Heart right ventricle (tissue), 16 donors: ENCODE measurements at regions not wholly inside any gene's neighbourhood (a gene's known extent, or its start where the extent isn't known, plus 50 kb on each side); places are given as distances from the start of the nearest gene placed in this dataset.

Experiments used
- ATAC-seq, 8 donors: fragments of 200-7000 bp; cut with Tn5 transposase; one replicate each; pipeline ENCODE4 v1.9.1; 2020; ENCODE audit warnings: mild to moderate bottlenecking in 8 of 8, moderate library complexity in 8 of 8, moderate number of reproducible peaks in 1 of 8
- DNase-seq, 2 donors: peaks; one replicate each; pipeline ENCODE4 v3.0.0-alpha.2; 2020
- H3K27ac ChIP-seq, 10 donors: fragments of 200-600 bp; sonication (generic) in 2 of 10; one replicate each; pipeline versions ENCODE4 v1.5.0 to v1.8.0; 2020 to 2022; ENCODE audit warnings: mild to moderate bottlenecking in 3 of 10
- H3K27me3 ChIP-seq, 7 donors: fragments of 200-600 bp; one replicate each; pipeline ENCODE4 v1.8.0; 2021 to 2022; ENCODE audit warnings: mild to moderate bottlenecking in 2 of 7
- H3K36me3 ChIP-seq, 9 donors: fragments of 200-600 bp; sonication (generic) in 1 of 9; one replicate each; pipeline versions ENCODE4 v1.5.0 to v1.8.0; 2020 to 2022; ENCODE audit warnings: mild to moderate bottlenecking in 2 of 9
- H3K4me1 ChIP-seq, 9 donors: fragments of 200-600 bp; sonication (generic) in 1 of 9; one replicate each; pipeline versions ENCODE4 v1.5.0 to v1.8.0; 2020 to 2022; ENCODE audit warnings: mild to moderate bottlenecking in 4 of 9
- H3K4me3 ChIP-seq, 10 donors: fragments of 200-600 bp; sonication (generic) in 2 of 10; one replicate each; pipeline versions ENCODE4 v1.5.0 to v1.8.0; 2020 to 2022; ENCODE audit warnings: mild to moderate bottlenecking in 7 of 10, moderate library complexity in 2 of 10
- H3K9me3 ChIP-seq, 11 donors: fragments of 200-600 bp in 10 of 11; sonication (generic) in 2 of 11; one replicate each; pipeline versions ENCODE4 v1.5.0 to v1.8.0; 2013 to 2022; ENCODE audit warnings: mild to moderate bottlenecking in 2 of 11, control low read depth in 1 of 11, moderate library complexity in 1 of 11
- CTCF ChIP-seq, 9 donors: fragments of 200-600 bp; sonication (generic) in 2 of 9; IDR thresholded peaks; one replicate each; pipeline versions ENCODE4 v1.5.0 to v1.8.0; 2021 to 2022; ENCODE audit warnings: antibody characterized with exemption in 9 of 9, mild to moderate bottlenecking in 5 of 9, moderate library complexity in 1 of 9
- WGBS, 2 donors: extraction: QIAGEN DNeasy Blood & Tissue Kit; methylation state at CpG; one replicate each; pipeline ENCODE4 v1.1.7; 2013; ENCODE audit warnings: inconsistent platforms in 1 of 2; 5-methylcytosine and 5-hydroxymethylcytosine counted together
- intact Hi-C, 10 donors: fragments of 100-400 bp; cut with DNase I; formaldehyde crosslinking; loops; one replicate each; pipeline versions ENCODE4 v1.11.1 to v1.14.2; 2022
- donor health status: Arrhythmogenic right ventricular cardiomyopathy.
- donor health status: ischemic (EF 13 %, LVEDD 7.1; RV severe dilation, severe dysfunction).
- donor health status: healthy with polysubstance abuse.
- donor health status: DM: no; HTN: yes; CAD: no.
- donor health status: DM: no; HTN: no; CAD: no.
- donor health status: ischemic (EF 25% LVEDD 6.9; RV normal size, moderate dysfunction).
- donor health status: ischemic (EF 25% LVEDD 5.7; RV mildly dilated, moderate dysfunction).
- donor health status: healthy.
- donor health status: DM: yes; HTN: yes; CAD: no.
- donor health status: Ischemic cardiomyopathy.
- donor health status: ischemic (EF 35%, LVEDD 5.7; RV mildly dilated, moderate dysfunction).
- donor health status: nonischemic (EF 11% LVEDD 7.7; RV severe dilation, severe dysfunction).
- donor health status: DM: yes; HTN: yes; CAD: no.
- donor health status: PGD.
- donor health status: ischemic (EF 29% LVEDD 5.4; RV normal size, mild dysfunction).
- donor health status: nonischemic (EF 23%, LVEDD 6.1; RV moderate dilation, normal function).

GRCh38 chr6:15752820-15753219 is 90.0 kb upstream of the DTNBP1 start:
- Histone ChIP-seq H3K36me3 (no peaks in the 10 kb centered on the region), H3K27ac (no peak overlapping the region), H3K4me3 (no peak overlapping the region), H3K27me3 (no peaks in the 10 kb centered on the region), H3K9me3 (no peaks in the 10 kb centered on the region), H3K4me1 (no peaks in the 10 kb centered on the region)
- ATAC-seq (peak in 3 of 8 donors; percentile 41 to 57 (median 51)), DNase-seq (no peak)
- TF ChIP-seq CTCF (IDR thresholded peaks at IDR 0.05), result peak in 3 of 9 donors; percentile 7 to 30 (median 23)
- intact Hi-C loops, result no loop called here
- 52 to 54% methylated on average over 3 of the region's 3 CpGs for WGBS, 2 donors

GRCh38 chr6:15751721-15752350 is 89.0 kb upstream of the DTNBP1 start:
- Histone ChIP-seq H3K27me3 (no peaks in the 10 kb centered on the region), H3K27ac (no peak overlapping the region), H3K36me3 (no peaks in the 10 kb centered on the region), H3K9me3 (no peaks in the 10 kb centered on the region), H3K4me1 (no peaks in the 10 kb centered on the region), H3K4me3 (no peak overlapping the region)
- ATAC-seq, result no peak
- intact Hi-C loops, result no loop called here
- no peak for DNase-seq
- WGBS, 2 donors, result 61 to 84% methylated on average over 3 of the region's 3 CpGs
- TF ChIP-seq CTCF (IDR thresholded peaks at IDR 0.05), result no peak

- Histone ChIP-seq H3K4me3 (no peak overlapping the region), H3K4me1 (no peaks in the 10 kb centered on the region), H3K27me3 (no peaks in the 10 kb centered on the region), H3K9me3 (no peaks in the 10 kb centered on the region), H3K27ac (no peak overlapping the region), H3K36me3 (no peaks in the 10 kb centered on the region)
- 87 to 99% methylated on average over 4 of the region's 4 CpGs for WGBS, 2 donors
- no peak for ATAC-seq
- no peak for DNase-seq
- intact Hi-C loops, result no loop called here
- TF ChIP-seq CTCF (IDR thresholded peaks at IDR 0.05), result no peak
Observed at GRCh38 chr6:15748341-15748740, 85.5 kb upstream of the DTNBP1 start.

GRCh38 chr6:15747354-15747883 is 84.6 kb upstream of the DTNBP1 start:
- intact Hi-C loops, result no loop called here
- Histone ChIP-seq H3K27ac (no peak overlapping the region), H3K27me3 (no peaks in the 10 kb centered on the region), H3K36me3 (no peaks in the 10 kb centered on the region), H3K9me3 (no peaks in the 10 kb centered on the region), H3K4me3 (no peak overlapping the region), H3K4me1 (no peaks in the 10 kb centered on the region)
- TF ChIP-seq CTCF (IDR thresholded peaks at IDR 0.05), result no peak
- DNase-seq (no peak), ATAC-seq (no peak)
- 72 to 83% methylated on average over 2 of the region's 2 CpGs for WGBS, 2 donors
